OCI-LY7 (cell line): ENCODE measurements at regions not wholly inside any gene's neighbourhood (a gene's known extent, or its start where the extent isn't known, plus 50 kb on each side); places are given as distances from the start of the nearest gene placed in this dataset.

ENCODE experiments used
- BruUV-seq: library from RNA; stranded (reverse); fragments of 400-500 nt; replicated peaks from 2 replicates; lab custom pipeline; 2021; lab: Mats Ljungman, UMichigan
- CTCF ChIA-PET: fragments of 300-600 bp; sonication (Branson Sonifier 250); formaldehyde crosslinking; loops from one replicate; lab custom pipeline; 2022; ENCODE audit warnings: antibody characterized with exemption; ENCODE audit not compliant: unreplicated experiment; lab: Charles Lee
- POLR2A ChIA-PET: fragments of 300-600 bp; sonication (Branson Sonifier 250); formaldehyde crosslinking; loops from one replicate; lab custom pipeline; 2022; ENCODE audit warnings: antibody characterized with exemption; lab: Charles Lee
- DNase-seq: peaks from one replicate; pipeline ENCODE4 v3.0.0-alpha.2; 2015; ENCODE audit warnings: low spot score
- H2AFZ ChIP-seq: fragments of 200-600 bp; sonication (generic), shearing (Covaris generic); 2 replicates; pipeline ENCODE4 v1.6.1; 2014; ENCODE audit warnings: mild to moderate bottlenecking, antibody characterized with exemption, low read length, moderate library complexity
- H3K27ac ChIP-seq: fragments of 200-600 bp; sonication (generic); 2 replicates; pipeline ENCODE4 v1.5.1; 2014; ENCODE audit warnings: mixed run types, low read depth, mild to moderate bottlenecking, moderate library complexity, low read length, inconsistent platforms; ENCODE audit not compliant: poor library complexity, severe bottlenecking
- H3K36me3 ChIP-seq: fragments of 200-600 bp; sonication (generic); 2 replicates; pipeline ENCODE4 v1.6.1; 2014; ENCODE audit warnings: mild to moderate bottlenecking, antibody characterized with exemption, low read length, moderate library complexity, mixed read lengths; ENCODE audit not compliant: insufficient read depth
- H3K4me1 ChIP-seq: fragments of 200-600 bp; sonication (generic); 2 replicates; pipeline ENCODE4 v1.5.1; 2014; ENCODE audit warnings: mild to moderate bottlenecking, low read length; ENCODE audit not compliant: insufficient read depth, poor library complexity, severe bottlenecking
- H3K4me2 ChIP-seq: fragments of 200-600 bp; sonication (generic); 2 replicates; pipeline ENCODE4 v1.6.1; 2014; ENCODE audit warnings: mild to moderate bottlenecking, low read length
- H3K4me3 ChIP-seq: fragments of 200-600 bp; sonication (generic); 2 replicates; pipeline ENCODE4 v1.5.1; 2014; ENCODE audit warnings: mild to moderate bottlenecking, low read depth, low read length; ENCODE audit not compliant: poor library complexity, severe bottlenecking
- H3K79me2 ChIP-seq: fragments of 200-600 bp; sonication (generic); 2 replicates; pipeline ENCODE4 v1.6.1; 2016; ENCODE audit warnings: low read depth, mild to moderate bottlenecking, low read length, moderate library complexity, mixed read lengths; ENCODE audit not compliant: insufficient read depth
- H3K9me2 ChIP-seq: fragments of 200-600 bp; sonication (generic); 2 replicates; pipeline ENCODE4 v1.6.1; 2016; ENCODE audit warnings: mild to moderate bottlenecking, low read length, mixed read lengths; ENCODE audit not compliant: insufficient read depth
- H3K9me3 ChIP-seq: fragments of 200-600 bp; sonication (generic); 2 replicates; pipeline ENCODE4 v1.6.1; 2014; ENCODE audit warnings: mild to moderate bottlenecking, mixed run types, low read length, mixed read lengths
- H4K20me1 ChIP-seq: fragments of 200-600 bp; sonication (generic); 2 replicates; pipeline ENCODE4 v1.6.1; 2014; ENCODE audit warnings: mild to moderate bottlenecking, antibody characterized with exemption, low read length, moderate library complexity, mixed read lengths; ENCODE audit not compliant: insufficient read depth
- EZH2phosphoT487 ChIP-seq: fragments of 200-600 bp; sonication (generic); IDR thresholded peaks from 2 replicates; pipeline ENCODE4 v1.6.1; 2018; ENCODE audit warnings: low read depth, borderline replicate concordance, mild to moderate bottlenecking, mixed run types, antibody characterized with exemption, low read length, moderate library complexity, mixed read lengths
- intact Hi-C: fragments of 100-400 bp; cut with micrococcal nuclease; formaldehyde crosslinking; loops from one replicate; pipeline ENCODE4 v1.10.0; 2022; ENCODE audit not compliant: unreplicated experiment
- TF ChIP-seq, protein P1 (sequence below): fragments of 200-600 bp; sonication (generic); conservative IDR thresholded peaks from 2 replicates; pipeline ENCODE4 v1.5.1; 2014; ENCODE audit warnings: mild to moderate bottlenecking, antibody characterized with exemption, low read length, moderate library complexity, mixed read lengths

DNA sequence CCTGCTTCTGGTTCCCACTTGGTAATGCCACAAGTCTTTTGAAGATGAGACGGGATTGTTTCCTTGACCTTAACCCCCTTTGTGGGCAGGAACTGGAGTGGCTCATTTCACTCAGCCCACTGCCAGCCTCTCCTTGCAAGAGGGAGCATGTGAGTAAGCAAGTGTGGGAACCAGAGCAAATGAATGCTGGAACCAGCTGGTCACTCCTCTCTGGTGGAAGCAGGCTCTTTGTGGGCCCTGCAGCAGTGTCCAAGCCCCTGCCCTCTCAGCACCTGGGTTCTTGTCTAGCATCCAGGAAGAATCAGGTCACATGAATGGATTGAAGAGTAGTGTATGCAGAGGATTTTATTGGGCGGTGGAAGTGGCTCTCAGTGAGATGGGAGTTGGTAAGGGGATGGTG is 944.5 kb downstream of the QKI start:
- ChIA-PET CTCF (no interaction called here), POLR2A (no interaction called here)
- BruUV-seq, result no TSS peak
- Histone ChIP-seq H2AFZ (no peak overlapping the region), H3K79me2 (no peaks in the 10 kb centered on the region), H4K20me1 (no peaks in the 10 kb centered on the region), H3K36me3 (no peaks in the 10 kb centered on the region), H3K4me3 (no peak overlapping the region), H3K9me2 (no peaks in the 10 kb centered on the region), H3K4me1 (no peaks in the 10 kb centered on the region), H3K4me2 (no peak overlapping the region), H3K9me3 (no peaks in the 10 kb centered on the region), H3K27ac (no peak overlapping the region)
- TF ChIP-seq, protein P1, sequence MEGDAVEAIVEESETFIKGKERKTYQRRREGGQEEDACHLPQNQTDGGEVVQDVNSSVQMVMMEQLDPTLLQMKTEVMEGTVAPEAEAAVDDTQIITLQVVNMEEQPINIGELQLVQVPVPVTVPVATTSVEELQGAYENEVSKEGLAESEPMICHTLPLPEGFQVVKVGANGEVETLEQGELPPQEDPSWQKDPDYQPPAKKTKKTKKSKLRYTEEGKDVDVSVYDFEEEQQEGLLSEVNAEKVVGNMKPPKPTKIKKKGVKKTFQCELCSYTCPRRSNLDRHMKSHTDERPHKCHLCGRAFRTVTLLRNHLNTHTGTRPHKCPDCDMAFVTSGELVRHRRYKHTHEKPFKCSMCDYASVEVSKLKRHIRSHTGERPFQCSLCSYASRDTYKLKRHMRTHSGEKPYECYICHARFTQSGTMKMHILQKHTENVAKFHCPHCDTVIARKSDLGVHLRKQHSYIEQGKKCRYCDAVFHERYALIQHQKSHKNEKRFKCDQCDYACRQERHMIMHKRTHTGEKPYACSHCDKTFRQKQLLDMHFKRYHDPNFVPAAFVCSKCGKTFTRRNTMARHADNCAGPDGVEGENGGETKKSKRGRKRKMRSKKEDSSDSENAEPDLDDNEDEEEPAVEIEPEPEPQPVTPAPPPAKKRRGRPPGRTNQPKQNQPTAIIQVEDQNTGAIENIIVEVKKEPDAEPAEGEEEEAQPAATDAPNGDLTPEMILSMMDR, result no peak
- TF ChIP-seq EZH2phosphoT487, result no peak
- intact Hi-C loops, result no loop called here
- no peak for DNase-seq

DNA sequence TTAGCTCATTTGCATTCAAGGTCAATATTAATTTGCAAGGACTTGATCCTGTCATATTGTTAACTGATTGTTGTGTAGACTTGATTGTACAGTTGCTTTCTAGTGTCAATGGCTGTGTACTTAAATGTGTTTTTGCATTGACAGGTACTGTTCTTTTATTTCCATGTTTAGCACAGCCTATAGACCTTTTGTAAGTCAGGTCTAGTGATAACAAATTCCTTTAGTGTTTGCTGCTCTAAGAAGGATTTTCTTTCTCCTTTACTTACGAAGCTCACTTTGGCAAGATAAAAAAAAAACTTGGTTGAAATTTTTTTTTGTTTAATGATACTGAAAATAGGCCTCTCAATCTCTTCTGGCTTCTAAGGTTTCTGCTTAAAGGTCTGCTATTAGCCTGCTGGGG is 942.3 kb downstream of the QKI start:
- Histone ChIP-seq H3K27ac (no peak overlapping the region), H3K9me2 (no peaks in the 10 kb centered on the region), H3K4me2 (no peak overlapping the region), H3K4me1 (no peaks in the 10 kb centered on the region), H3K9me3 (no peaks in the 10 kb centered on the region), H3K4me3 (no peak overlapping the region), H3K36me3 (no peaks in the 10 kb centered on the region), H3K79me2 (no peaks in the 10 kb centered on the region), H2AFZ (no peak overlapping the region), H4K20me1 (no peaks in the 10 kb centered on the region)
- CTCF ChIA-PET, result no interaction called here
- DNase-seq, result no peak
- intact Hi-C loops, result no loop called here
- BruUV-seq, result no TSS peak
- POLR2A ChIA-PET, result interaction anchor here (0.7 kb wide), 1 partner anchor 23 kb away, joined by 3 read pairs; no protein-coding TSS in a partner anchor
- TF ChIP-seq EZH2phosphoT487, result no peak
- TF ChIP-seq, protein P1, result no peak

- ChIA-PET CTCF (no interaction called here), POLR2A (no interaction called here)
- Histone ChIP-seq H3K27ac (no peak overlapping the region), H3K9me2 (no peaks in the 10 kb centered on the region), H3K4me1 (no peaks in the 10 kb centered on the region), H3K4me3 (no peak overlapping the region), H3K36me3 (no peaks in the 10 kb centered on the region), H2AFZ (no peak overlapping the region), H3K9me3 (no peaks in the 10 kb centered on the region), H4K20me1 (no peaks in the 10 kb centered on the region), H3K4me2 (no peak overlapping the region), H3K79me2 (no peaks in the 10 kb centered on the region)
- no peak for TF ChIP-seq EZH2phosphoT487
- TF ChIP-seq, protein P1, result no peak
- no TSS peak for BruUV-seq
- intact Hi-C loops, result no loop called here
- DNase-seq, result no peak
Measured at GRCh38 chr6:164347455-164347854, 932.9 kb downstream of the QKI start.
